Coronary artery (tissue), 2 donors: ENCODE measurements at regions not wholly inside any gene's neighbourhood (a gene's known extent, or its start where the extent isn't known, plus 50 kb on each side); places are given as distances from the start of the nearest gene placed in this dataset.

Experiments
- DNase-seq: peaks from one replicate; pipeline ENCODE4 v3.0.0-alpha.2; 2017; ENCODE audit warnings: low spot score
- H3K27ac ChIP-seq, 2 donors: fragments of 200-600 bp; sonication (generic); one replicate each; pipeline ENCODE4 v1.5.1; 2016 to 2019
- H3K4me3 ChIP-seq: fragments of 200-600 bp; sonication (generic); 2 replicates; pipeline ENCODE4 v1.5.1; 2016; ENCODE audit warnings: mild to moderate bottlenecking, moderate library complexity
- CTCF ChIP-seq: fragments of 200-600 bp; sonication (generic); IDR thresholded peaks from one replicate; pipeline ENCODE4 v1.5.1; 2019; ENCODE audit warnings: antibody characterized with exemption

GRCh38 chr5:3131161-3131560, 379.7 kb upstream of the IRX2 start:
- DNase-seq: no peak
- H3K4me3 ChIP-seq: no peak overlapping the region
- H3K27ac ChIP-seq: no peak overlapping the region
- no peak for TF ChIP-seq CTCF

DNA sequence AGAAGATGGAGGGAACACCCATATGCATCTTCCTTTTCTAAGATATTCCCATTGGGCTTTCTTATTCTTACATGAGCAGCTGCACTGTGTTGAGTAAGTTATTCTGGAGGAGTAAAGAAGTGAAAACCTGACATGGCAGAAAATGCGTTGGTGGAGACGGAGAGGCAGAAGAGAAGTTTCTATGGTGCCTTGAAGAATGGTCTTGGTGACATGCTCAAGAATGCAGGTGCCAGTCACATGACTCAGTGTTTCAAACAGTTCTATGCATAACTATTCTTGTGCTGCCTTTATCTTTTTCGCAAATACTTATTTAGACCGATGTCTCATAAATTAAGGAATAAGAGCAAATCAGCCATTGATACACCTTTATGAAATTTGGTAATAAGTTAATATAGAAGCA, 377.8 kb upstream of the IRX2 start:
- TF ChIP-seq CTCF: no peak
- no peak for DNase-seq
- H3K27ac ChIP-seq: no peak overlapping the region
- H3K4me3 ChIP-seq: no peak overlapping the region

GRCh38 chr5:3127423-3127911, 376.0 kb upstream of the IRX2 start:
- Histone ChIP-seq H3K4me3 (no peak overlapping the region), H3K27ac (no peak overlapping the region)
- TF ChIP-seq CTCF: no peak
- DNase-seq: no peak

DNA sequence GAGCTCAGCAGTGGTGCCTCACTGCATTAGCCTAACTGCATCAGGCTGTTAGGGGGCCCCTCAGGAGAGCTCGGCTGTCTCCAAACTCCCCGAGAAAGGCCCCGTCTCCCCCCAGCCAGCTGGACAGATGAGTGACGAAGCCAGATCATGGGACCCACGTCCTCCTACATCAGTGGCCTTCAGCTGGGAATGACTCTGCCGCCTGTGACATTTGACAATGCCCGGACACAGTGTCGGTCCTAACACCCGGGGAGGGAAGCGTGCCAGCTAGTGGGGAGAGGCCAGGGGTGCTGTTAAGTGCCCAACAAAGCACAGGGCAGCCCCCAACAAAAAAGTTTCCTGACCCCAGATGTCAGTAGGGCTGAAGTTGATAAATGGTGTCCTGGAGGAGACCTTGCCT, 375.2 kb upstream of the IRX2 start:
- Histone ChIP-seq H3K4me3 (no peak overlapping the region), H3K27ac (no peak overlapping the region)
- no peak for TF ChIP-seq CTCF
- DNase-seq: no peak

GRCh38 chr5:3124410-3124809, 372.9 kb upstream of the IRX2 start:
- TF ChIP-seq CTCF: no peak
- no peak overlapping the region for H3K27ac ChIP-seq
- no peak overlapping the region for H3K4me3 ChIP-seq
- DNase-seq: no peak

- Histone ChIP-seq H3K27ac (no peak overlapping the region), H3K4me3 (no peak overlapping the region)
- no peak for TF ChIP-seq CTCF
- DNase-seq: no peak
Observed at GRCh38 chr5:3123763-3124157, 372.3 kb upstream of the IRX2 start.

DNA sequence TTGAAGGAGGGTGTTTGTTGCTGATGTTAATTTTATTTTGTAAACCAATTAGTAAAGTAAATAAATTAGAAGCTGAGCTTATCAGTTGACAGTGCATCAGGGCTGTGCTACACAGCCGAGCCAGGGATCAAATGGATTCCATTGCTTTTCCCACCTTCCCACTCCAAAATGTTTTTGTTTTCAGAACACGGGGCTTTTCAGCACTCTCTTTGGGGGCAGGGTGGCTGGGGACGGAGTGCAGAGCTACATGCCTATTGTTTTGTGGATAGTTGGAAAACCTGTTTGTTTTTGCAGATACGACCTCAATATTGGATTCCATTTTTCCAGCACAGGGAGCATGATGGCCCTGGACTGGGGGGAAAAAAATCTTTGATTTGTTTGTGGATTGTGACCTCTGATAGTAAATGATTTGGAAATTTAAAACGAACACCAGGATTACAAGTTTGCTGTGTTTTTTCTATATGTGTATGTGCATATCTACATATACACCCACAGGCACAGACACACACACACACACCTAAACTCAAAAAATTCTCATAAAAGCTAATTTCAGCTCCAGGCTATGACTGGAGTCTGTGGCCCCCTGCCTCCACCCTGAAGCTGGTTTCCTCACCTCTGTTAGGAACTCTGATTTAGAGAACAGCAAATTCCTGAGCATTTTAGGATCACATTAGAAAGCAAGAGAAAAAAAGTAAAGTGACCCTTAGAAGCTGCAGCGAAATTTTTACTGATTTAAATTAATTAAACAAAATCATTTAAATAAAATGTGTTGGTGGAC, 371.7 kb upstream of the IRX2 start:
- Histone ChIP-seq H3K27ac (no peak overlapping the region), H3K4me3 (no peak overlapping the region)
- no peak for DNase-seq
- TF ChIP-seq CTCF: no peak
